HepG2 (cell line): ENCODE measurements at regions not wholly inside any gene's neighbourhood (a gene's known extent, or its start where the extent isn't known, plus 50 kb on each side); places are given as distances from the start of the nearest gene placed in this dataset.

Experiments used
- ATF7 ChIP-seq, 2 experiments: fragments of 450-650 bp in 1 of 2; sonication (generic) in 1 of 2; formaldehyde crosslinking in 1 of 2; IDR thresholded peaks; 2 replicates each; pipeline versions ENCODE4 v1.4.0 to v1.6.1; 2016 to 2020; ENCODE audit warnings: antibody characterized with exemption in 1 of 2, mild to moderate bottlenecking in 1 of 2, missing genetic modification reagents in 1 of 2
- CHD4 ChIP-seq: fragments of 200-600 bp; sonication (generic); IDR thresholded peaks from 2 replicates; pipeline ENCODE4 v1.7.0; 2017; ENCODE audit warnings: mild to moderate bottlenecking, low read length, borderline replicate concordance
- DDIT3 ChIP-seq: sonication (generic); formaldehyde crosslinking; IDR thresholded peaks from 2 replicates; pipeline ENCODE4 v1.4.0; 2020; ENCODE audit warnings: mild to moderate bottlenecking, missing genetic modification reagents
- GABPB1 ChIP-seq: IDR thresholded peaks from 2 replicates; pipeline ENCODE4 v1.6.1; 2016; ENCODE audit warnings: mild to moderate bottlenecking, missing genetic modification reagents, moderate library complexity, missing compliant biosample characterization
- GMEB2 ChIP-seq: IDR thresholded peaks from 2 replicates; pipeline ENCODE4 v1.6.1; 2016; ENCODE audit warnings: missing biosample characterization, missing genetic modification reagents, low read depth
- HES4 ChIP-seq: sonication (generic); formaldehyde crosslinking; IDR thresholded peaks from 2 replicates; pipeline ENCODE4 v1.9.0; 2021; ENCODE audit warnings: mild to moderate bottlenecking, missing genetic modification reagents, borderline replicate concordance
- HNF4A ChIP-seq: sonication (generic); formaldehyde crosslinking; IDR thresholded peaks from 2 replicates; pipeline ENCODE4 v1.4.0; 2020; ENCODE audit warnings: missing genetic modification reagents
- IRF1 ChIP-seq: sonication (generic); formaldehyde crosslinking; IDR thresholded peaks from 2 replicates; pipeline ENCODE4 v1.4.0; 2020; ENCODE audit warnings: low read depth, mild to moderate bottlenecking, missing genetic modification reagents
- MTA1 ChIP-seq: sonication (generic); formaldehyde crosslinking; IDR thresholded peaks from 2 replicates; pipeline ENCODE4 v1.4.0; 2020; ENCODE audit warnings: missing genetic modification reagents, mild to moderate bottlenecking, borderline replicate concordance
- NFYC ChIP-seq: IDR thresholded peaks from 2 replicates; pipeline ENCODE4 v1.6.1; 2016; ENCODE audit warnings: missing genetic modification reagents, missing compliant biosample characterization
- PCBP2 ChIP-seq: fragments of 200-400 bp; formaldehyde crosslinking; optimal IDR thresholded peaks from 2 replicates; pipeline ENCODE3; 2018; ENCODE audit warnings: low read length, low read depth; ENCODE audit not compliant: poor library complexity, severe bottlenecking
- PTBP1 ChIP-seq: fragments of 200-400 bp; formaldehyde crosslinking; IDR thresholded peaks from 2 replicates; pipeline ENCODE4 v1.6.1; 2018; ENCODE audit warnings: low read length, low read depth; ENCODE audit not compliant: poor library complexity, severe bottlenecking
- REPIN1 ChIP-seq: sonication (generic); formaldehyde crosslinking; IDR thresholded peaks from 2 replicates; pipeline ENCODE4 v1.8.0; 2022; ENCODE audit warnings: missing genetic modification reagents, low read depth, mild to moderate bottlenecking, borderline replicate concordance
- SAFB2 ChIP-seq: sonication (generic); formaldehyde crosslinking; IDR thresholded peaks from 2 replicates; pipeline ENCODE4 v1.5.1; 2020; ENCODE audit warnings: missing genetic modification reagents, low read depth, mild to moderate bottlenecking, borderline replicate concordance
- SIX1 ChIP-seq: sonication (generic); formaldehyde crosslinking; IDR thresholded peaks from 2 replicates; pipeline ENCODE4 v1.4.0; 2020; ENCODE audit warnings: missing genetic modification reagents, borderline replicate concordance
- SKIL ChIP-seq: sonication (generic); formaldehyde crosslinking; IDR thresholded peaks from 2 replicates; pipeline ENCODE4 v1.8.0; 2022; ENCODE audit warnings: missing genetic modification reagents, mild to moderate bottlenecking, moderate library complexity, borderline replicate concordance
- TGIF2 ChIP-seq: IDR thresholded peaks from 2 replicates; pipeline ENCODE4 v1.6.1; 2016; ENCODE audit warnings: control low read depth, missing compliant biosample characterization
- ZEB1 ChIP-seq: IDR thresholded peaks from 2 replicates; pipeline ENCODE4 v1.6.1; 2012; ENCODE audit warnings: mild to moderate bottlenecking, low read depth, inconsistent platforms; ENCODE audit not compliant: insufficient replicate concordance
- ZNF136 ChIP-seq: sonication (generic); formaldehyde crosslinking; IDR thresholded peaks from 2 replicates; pipeline ENCODE4 v1.8.1; 2022; ENCODE audit warnings: low read depth, mild to moderate bottlenecking, moderate library complexity, missing genetic modification reagents
- ZNF225 ChIP-seq: sonication (generic); formaldehyde crosslinking; IDR thresholded peaks from 2 replicates; pipeline ENCODE4 v1.4.0; 2020; ENCODE audit warnings: mild to moderate bottlenecking, missing genetic modification reagents
- ZNF350 ChIP-seq: sonication (generic); formaldehyde crosslinking; IDR thresholded peaks from 2 replicates; pipeline ENCODE4 v1.4.0; 2020; ENCODE audit warnings: mild to moderate bottlenecking, low read depth, missing genetic modification reagents, borderline replicate concordance
- ZNF543 ChIP-seq: sonication (generic); formaldehyde crosslinking; IDR thresholded peaks from 2 replicates; pipeline ENCODE4 v1.4.0; 2020; ENCODE audit warnings: mild to moderate bottlenecking, missing genetic modification reagents
- ZNF761 ChIP-seq: sonication (generic); formaldehyde crosslinking; conservative IDR thresholded peaks from 2 replicates; pipeline ENCODE4 v1.4.0; 2020; ENCODE audit warnings: mild to moderate bottlenecking, missing genetic modification reagents

GRCh38 chr12:38124247-38125012 is 192.1 kb upstream of the ALG10B start (continued):
- TF ChIP-seq PTBP1 (no peak), NFYC (CRISPR knock-in tag) (no peak), HES4 (CRISPR knock-in tag) (no peak), ZNF225 (CRISPR knock-in tag) (no peak), SAFB2 (CRISPR knock-in tag) (no peak), SKIL (no peak), DDIT3 (CRISPR knock-in tag) (no peak), ZNF543 (CRISPR knock-in tag) (no peak), CHD4 (0 out of 2 replicates have a peak, but pooled peaks have one; percentile 20), ZNF350 (CRISPR knock-in tag) (no peak), IRF1 (CRISPR knock-in tag) (no peak), ZNF136 (CRISPR knock-in tag) (no peak), GABPB1 (CRISPR knock-in tag) (peak; percentile 21; the same call in 1 of the 2 replicates), PCBP2 (no peak), SIX1 (CRISPR knock-in tag) (no peak), ATF7 (IDR thresholded peaks at IDR 0.05) (no peak), ATF7 (CRISPR knock-in tag; IDR thresholded peaks at IDR 0.05) (no peak), HNF4A (CRISPR knock-in tag) (no peak), REPIN1 (CRISPR knock-in tag) (no peak), GMEB2 (CRISPR knock-in tag) (no peak), MTA1 (CRISPR knock-in tag) (no peak), ZEB1 (no peak), ZNF761 (CRISPR knock-in tag) (no peak), TGIF2 (no peak)
